Ishikawa (cell line): ENCODE measurements at regions not wholly inside any gene's neighbourhood (a gene's known extent, or its start where the extent isn't known, plus 50 kb on each side); places are given as distances from the start of the nearest gene placed in this dataset.

Source experiments
- CEBPB ChIP-seq: IDR thresholded peaks from 2 replicates; pipeline ENCODE4 v1.6.1; 2012
- CREB1 ChIP-seq: IDR thresholded peaks from 2 replicates; pipeline ENCODE4 v1.6.1; 2012; ENCODE audit warnings: low read depth
- EGR1 ChIP-seq: IDR thresholded peaks from 2 replicates; pipeline ENCODE4 v1.6.1; 2012
- EP300 ChIP-seq: IDR thresholded peaks from 2 replicates; pipeline ENCODE4 v1.6.1; 2012; ENCODE audit warnings: borderline replicate concordance
- FOXM1 ChIP-seq: IDR thresholded peaks from 2 replicates; pipeline ENCODE4 v1.6.1; 2012; ENCODE audit warnings: low read depth, borderline replicate concordance
- NFIC ChIP-seq: IDR thresholded peaks from 2 replicates; pipeline ENCODE4 v1.6.1; 2012
- RAD21 ChIP-seq: IDR thresholded peaks from 2 replicates; pipeline ENCODE4 v1.6.1; 2012; ENCODE audit warnings: low read depth
- TAF1 ChIP-seq: IDR thresholded peaks from 2 replicates; pipeline ENCODE4 v1.6.1; 2012; ENCODE audit warnings: low read depth, mild to moderate bottlenecking
- TCF12 ChIP-seq: IDR thresholded peaks from 2 replicates; pipeline ENCODE4 v1.6.1; 2012; ENCODE audit warnings: low read depth
- TEAD4 ChIP-seq: IDR thresholded peaks from 2 replicates; pipeline ENCODE4 v1.6.1; 2012
- YY1 ChIP-seq: IDR thresholded peaks from 2 replicates; pipeline ENCODE4 v1.6.1; 2012; ENCODE audit warnings: low read depth
- ZBTB7A ChIP-seq: IDR thresholded peaks from 2 replicates; pipeline ENCODE4 v1.6.1; 2012; ENCODE audit warnings: low read depth
- TF ChIP-seq, protein P1 (sequence below): IDR thresholded peaks from 2 replicates; pipeline ENCODE4 v1.6.1; 2012; ENCODE audit warnings: low read depth, mild to moderate bottlenecking
- TF ChIP-seq, protein P2 (sequence below): IDR thresholded peaks from 2 replicates; pipeline ENCODE4 v1.6.1; 2012
- TF ChIP-seq, protein P3 (sequence below): IDR thresholded peaks from 2 replicates; pipeline ENCODE4 v1.6.1; 2012

DNA sequence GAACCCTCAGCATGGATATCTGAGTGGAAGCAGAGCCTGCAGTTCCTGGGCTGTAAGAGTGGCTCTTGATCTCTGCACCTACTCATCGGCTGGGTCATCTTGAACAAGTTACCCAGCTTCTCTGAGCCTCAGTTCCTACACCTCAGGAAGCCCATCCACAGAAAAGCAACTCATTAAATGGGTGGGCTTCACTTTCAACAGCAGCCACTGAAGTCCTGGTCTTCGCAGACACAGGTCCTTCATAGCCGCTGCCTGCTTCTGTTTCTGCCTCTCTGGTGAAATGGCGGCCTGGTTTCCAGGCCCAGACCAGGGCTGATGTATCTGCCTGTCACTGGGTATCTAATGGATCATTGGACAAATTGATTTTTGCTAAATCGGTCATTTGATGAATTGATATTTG, 571.4 kb downstream of the PTPRU start:
- no peak for TF ChIP-seq TEAD4

DNA sequence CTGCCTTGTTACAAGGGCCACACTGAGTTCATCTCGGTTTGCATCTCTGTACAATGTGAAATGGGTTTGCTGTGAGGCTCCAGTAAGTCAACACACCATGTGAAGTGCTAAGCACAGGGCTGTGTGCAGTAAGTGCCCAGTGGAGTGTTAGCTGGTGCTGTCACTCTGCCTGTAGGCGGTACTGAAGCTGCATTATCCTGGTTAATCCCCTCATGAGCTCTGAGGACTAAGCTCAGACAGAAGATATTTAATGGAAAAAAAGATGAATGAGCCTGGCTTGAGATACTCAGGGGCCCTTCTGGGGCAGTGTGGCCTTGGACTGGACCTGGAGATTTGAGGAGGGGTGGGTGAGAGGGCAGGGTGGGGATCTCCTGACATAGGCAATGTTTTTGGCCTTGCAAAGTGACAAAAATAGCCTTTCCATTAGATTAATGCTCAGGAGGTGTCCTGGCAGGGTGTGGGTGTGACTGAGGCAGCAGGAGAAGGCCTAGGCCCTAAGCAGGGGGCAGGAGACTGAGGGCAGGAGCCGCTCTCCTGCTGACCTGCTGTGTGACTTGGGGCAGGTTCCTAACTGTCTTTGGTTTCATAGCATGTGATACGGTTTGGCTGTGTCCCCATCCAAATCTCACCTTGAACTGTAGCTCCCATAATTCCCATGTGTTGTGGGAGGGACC, 570.5 kb downstream of the PTPRU start:
- TF ChIP-seq YY1 (no peak), TCF12 (no peak), FOXM1 (no peak), TEAD4 (no peak)
- TF ChIP-seq, protein P1, sequence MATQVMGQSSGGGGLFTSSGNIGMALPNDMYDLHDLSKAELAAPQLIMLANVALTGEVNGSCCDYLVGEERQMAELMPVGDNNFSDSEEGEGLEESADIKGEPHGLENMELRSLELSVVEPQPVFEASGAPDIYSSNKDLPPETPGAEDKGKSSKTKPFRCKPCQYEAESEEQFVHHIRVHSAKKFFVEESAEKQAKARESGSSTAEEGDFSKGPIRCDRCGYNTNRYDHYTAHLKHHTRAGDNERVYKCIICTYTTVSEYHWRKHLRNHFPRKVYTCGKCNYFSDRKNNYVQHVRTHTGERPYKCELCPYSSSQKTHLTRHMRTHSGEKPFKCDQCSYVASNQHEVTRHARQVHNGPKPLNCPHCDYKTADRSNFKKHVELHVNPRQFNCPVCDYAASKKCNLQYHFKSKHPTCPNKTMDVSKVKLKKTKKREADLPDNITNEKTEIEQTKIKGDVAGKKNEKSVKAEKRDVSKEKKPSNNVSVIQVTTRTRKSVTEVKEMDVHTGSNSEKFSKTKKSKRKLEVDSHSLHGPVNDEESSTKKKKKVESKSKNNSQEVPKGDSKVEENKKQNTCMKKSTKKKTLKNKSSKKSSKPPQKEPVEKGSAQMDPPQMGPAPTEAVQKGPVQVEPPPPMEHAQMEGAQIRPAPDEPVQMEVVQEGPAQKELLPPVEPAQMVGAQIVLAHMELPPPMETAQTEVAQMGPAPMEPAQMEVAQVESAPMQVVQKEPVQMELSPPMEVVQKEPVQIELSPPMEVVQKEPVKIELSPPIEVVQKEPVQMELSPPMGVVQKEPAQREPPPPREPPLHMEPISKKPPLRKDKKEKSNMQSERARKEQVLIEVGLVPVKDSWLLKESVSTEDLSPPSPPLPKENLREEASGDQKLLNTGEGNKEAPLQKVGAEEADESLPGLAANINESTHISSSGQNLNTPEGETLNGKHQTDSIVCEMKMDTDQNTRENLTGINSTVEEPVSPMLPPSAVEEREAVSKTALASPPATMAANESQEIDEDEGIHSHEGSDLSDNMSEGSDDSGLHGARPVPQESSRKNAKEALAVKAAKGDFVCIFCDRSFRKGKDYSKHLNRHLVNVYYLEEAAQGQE, result no peak
- TF ChIP-seq, protein P2, sequence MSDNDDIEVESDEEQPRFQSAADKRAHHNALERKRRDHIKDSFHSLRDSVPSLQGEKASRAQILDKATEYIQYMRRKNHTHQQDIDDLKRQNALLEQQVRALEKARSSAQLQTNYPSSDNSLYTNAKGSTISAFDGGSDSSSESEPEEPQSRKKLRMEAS, result no peak

DNA sequence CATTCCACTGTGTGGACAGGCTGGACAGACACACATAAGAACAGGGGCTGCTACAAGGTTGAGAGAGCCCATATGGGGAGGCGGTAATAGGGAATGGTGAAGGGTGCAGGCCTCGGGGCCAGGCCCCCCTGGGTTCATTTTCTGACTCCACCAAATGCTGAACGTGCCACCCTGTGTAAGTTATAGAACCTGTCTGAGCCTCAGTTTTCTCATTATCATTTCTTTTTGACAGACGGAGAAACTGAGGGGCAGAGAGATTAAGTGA, 569.5 kb downstream of the PTPRU start:
- TF ChIP-seq FOXM1 (no peak), ZBTB7A (no peak)

DNA sequence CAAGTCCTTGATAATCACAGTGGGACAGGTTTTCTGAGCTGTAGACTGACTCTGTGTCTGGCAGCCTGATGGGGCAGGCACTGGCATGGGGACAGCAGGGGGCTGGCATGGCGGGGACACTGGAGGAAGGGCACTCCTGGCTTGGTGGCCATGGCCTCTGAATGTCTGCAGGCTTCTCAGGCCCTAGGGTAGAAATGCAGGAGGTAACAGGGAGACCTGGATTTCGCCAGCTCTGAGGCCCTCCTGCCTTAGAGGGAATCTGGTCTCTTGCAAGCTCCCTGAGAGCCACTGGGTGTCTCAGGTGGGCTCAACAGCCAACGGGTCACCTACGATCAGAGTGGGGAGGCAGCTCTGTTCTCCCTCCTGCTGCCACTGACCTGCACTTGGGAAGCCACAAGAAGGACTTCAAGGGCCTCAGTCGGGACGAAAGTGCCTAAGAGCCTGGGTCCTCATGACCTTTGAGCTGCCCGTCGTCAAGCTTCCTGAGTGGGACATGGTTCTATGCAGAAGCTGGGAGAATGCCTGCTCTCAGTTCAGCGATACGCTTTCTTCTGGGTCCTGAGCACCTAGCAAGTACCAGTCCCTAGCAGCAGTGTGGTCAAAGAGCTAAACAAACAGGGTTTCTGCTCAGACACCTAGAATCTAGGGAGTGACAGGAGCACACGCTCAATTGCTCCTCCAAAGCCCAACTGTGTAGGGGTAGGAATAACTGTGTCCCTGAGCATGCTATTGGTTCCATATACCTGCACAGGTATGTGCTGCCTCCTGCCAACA, 569.0 kb downstream of the PTPRU start:
- TF ChIP-seq TAF1 (no peak), NFIC (no peak), YY1 (no peak)
- TF ChIP-seq, protein P2, result no peak

DNA sequence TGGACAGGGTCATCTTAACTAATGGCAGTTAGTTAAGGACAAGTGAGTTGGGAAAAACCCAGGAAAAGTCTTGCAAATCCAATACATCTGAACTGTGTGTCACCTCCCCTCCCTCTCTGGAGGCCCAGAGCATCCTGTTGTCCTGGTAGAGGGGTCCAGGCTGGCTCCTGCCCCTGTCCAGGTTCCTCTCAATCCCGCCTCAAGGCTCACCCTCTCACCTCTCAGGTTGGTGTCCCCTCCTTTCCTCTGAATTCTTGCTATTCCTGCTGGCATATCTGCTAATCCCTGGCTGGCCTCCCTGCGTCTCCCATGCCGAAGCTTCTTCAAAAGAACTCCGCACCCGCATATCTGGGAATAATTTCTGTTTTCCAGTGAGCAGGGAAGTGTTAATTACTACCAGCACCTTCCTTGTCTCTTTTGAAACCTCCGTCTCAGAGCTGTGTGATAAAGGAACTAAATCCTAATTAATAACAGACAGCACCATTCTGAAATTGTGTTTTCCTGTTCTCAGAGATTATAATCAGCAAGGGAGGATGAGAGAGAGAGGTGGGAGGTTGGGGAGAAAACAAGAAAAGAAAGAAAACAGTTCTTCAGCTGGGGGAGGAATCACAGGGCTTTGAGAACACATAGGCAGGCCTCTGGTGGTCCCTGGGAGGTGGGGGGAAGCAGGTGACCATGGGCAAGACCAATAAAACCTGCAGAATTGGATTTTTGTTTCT, 568.0 kb downstream of the PTPRU start:
- TF ChIP-seq, protein P1, result no peak
- TF ChIP-seq, protein P2, result no peak
- TF ChIP-seq EP300 (no peak), TCF12 (no peak), EGR1 (no peak), CEBPB (no peak), TEAD4 (no peak), FOXM1 (no peak), CREB1 (no peak)

DNA sequence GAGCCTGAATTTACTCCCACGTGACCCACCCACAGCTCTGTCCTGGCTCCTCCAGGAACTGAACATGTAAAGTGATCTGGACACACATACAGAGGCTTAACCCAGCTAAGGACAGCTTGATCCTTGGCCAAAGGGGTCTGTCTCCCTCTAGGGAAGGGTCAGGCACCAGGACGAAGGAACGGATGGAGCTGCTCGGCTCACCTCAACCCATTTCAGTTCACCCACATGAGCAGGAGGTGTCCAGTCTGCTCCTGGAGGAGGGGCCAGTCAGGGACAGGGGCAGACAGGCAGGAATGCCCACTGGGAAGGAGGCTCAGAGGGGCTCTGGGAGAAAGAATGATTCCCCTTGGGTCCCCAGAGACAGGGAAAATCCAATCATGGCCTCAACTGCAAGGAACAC, 567.2 kb downstream of the PTPRU start:
- TF ChIP-seq TAF1 (no peak), EGR1 (no peak), NFIC (no peak), ZBTB7A (no peak), TEAD4 (no peak), RAD21 (no peak), CEBPB (no peak), CREB1 (no peak), EP300 (no peak), TCF12 (no peak), YY1 (no peak), FOXM1 (no peak)
- TF ChIP-seq, protein P2, result no peak
- TF ChIP-seq, protein P1, result no peak
- TF ChIP-seq, protein P3, sequence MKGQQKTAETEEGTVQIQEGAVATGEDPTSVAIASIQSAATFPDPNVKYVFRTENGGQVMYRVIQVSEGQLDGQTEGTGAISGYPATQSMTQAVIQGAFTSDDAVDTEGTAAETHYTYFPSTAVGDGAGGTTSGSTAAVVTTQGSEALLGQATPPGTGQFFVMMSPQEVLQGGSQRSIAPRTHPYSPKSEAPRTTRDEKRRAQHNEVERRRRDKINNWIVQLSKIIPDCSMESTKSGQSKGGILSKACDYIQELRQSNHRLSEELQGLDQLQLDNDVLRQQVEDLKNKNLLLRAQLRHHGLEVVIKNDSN, result no peak
